ENCODE measurements at regions not wholly inside any gene's neighbourhood (a gene's known extent, or its start where the extent isn't known, plus 50 kb on each side); places are given as distances from the start of the nearest gene placed in this dataset.
"Not testable (repeated sequence)": the region's sequence is repeated elsewhere in the genome, so short reads cannot be mapped to it uniquely, and the experiment has no call there.

DNA sequence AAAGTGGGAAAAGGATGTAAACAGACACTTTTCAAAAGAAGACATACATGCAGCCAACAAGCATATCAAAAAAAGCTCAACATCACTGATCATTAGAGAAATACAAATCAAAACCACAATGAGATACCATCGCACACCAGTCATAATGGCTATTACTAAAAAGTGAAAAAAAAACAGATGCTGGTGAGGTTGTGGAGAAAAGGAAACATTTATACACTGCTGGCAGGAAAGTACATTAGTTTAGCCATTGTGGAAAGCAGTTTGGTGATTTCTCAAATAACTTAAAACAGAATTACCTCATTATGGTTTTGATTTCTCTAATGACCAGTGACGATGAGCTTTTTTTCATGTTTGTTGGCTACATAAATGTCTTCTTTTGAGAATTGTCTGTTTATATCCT, 315.9 kb downstream of the SUCLA2 start:
- DNase-seq: not testable (repeated sequence)

DNA sequence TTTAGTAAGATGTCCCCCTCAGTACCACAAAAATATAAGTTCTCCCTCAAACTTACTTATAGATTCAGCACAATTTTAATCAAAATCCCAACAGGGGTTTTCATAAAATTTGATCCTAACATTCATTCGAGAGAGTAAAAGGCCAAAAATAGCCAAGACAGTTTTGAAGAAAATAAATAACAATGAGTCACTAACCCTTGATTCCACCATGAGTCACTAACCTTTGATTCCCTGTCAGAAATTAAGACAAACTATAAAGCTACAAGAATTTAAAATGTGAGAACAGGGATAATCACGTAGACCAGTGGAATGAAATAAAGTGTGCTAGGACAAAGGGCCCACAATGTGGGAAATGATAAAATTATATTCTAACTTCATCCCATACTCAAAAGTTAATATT, 320.3 kb downstream of the SUCLA2 start:
- DNase-seq: no peak

DNA sequence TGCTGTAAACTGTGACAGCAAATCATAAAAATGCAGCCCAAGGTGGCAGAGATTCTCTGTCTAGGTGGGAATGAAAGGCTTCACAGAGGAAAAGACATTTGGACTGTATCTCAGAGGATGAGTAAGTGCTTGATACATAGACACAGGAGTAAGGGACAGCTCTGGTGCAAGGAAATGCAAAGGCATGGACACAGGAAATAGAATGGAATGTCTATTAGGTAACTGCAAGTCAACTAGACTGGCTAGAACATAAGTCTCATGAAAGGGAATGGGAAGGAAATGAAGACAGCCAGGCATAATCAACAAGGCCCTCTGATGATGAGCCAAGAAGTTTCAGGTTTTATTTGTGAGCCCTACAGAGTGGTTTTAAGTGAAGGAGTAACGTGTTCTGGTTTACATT, 321.7 kb downstream of the SUCLA2 start:
- DNase-seq: no peak

DNA sequence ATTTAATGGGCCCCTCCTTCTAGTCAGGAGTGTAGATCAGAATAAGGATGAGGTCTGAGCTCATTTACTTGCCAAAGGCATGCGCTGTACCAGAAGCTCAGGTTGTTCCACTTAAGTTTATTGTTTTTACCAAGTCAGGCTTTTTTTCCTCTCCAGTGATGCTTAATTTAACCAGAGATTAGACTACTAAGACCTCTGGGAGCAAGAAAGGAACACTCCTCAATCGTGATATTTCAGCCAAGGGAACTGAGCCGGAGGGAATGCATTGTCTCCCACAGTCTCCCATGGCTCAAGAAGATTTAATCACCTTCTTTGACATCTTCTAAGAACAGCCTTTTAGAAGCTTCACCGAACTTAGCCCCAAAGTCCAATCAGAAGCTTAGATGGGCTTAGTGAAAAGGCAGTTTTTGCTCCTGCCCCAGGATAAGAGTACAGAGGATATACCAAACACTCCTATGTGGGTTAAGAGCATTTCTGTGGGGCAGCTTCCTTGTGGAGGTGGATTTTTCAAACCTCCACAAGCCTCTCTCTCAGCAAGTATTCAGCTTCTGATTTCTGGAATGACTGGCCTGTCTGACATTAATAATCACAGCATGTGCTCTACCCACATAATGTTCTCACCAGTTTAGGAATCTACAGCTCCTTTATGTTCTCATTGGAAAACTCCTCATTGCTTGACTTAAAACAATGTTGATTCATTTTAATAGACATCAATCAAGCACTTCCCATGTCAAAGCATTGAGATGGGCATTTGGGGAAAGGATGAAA, 322.7 kb downstream of the SUCLA2 start:
- no peak for DNase-seq

DNA sequence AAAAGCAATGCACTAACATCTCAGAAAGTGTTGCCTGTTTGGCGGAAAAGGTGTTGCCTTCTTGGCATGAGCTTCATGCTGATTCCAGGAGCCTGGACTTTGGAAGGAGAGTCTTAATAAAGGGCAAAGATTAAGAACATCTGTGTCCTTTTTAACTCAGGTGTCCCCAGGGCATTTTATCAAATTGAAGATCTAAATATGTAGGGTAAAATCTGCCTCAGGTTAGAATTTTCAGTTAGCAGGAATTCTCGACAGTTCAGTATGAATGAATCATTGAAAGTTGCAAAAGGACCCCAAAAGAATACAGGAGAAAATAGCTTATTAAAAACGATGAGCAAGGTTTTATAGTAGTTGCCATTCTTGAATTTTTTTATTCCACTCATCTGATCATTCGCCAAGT, 325.2 kb downstream of the SUCLA2 start:
- no peak for DNase-seq

DNA sequence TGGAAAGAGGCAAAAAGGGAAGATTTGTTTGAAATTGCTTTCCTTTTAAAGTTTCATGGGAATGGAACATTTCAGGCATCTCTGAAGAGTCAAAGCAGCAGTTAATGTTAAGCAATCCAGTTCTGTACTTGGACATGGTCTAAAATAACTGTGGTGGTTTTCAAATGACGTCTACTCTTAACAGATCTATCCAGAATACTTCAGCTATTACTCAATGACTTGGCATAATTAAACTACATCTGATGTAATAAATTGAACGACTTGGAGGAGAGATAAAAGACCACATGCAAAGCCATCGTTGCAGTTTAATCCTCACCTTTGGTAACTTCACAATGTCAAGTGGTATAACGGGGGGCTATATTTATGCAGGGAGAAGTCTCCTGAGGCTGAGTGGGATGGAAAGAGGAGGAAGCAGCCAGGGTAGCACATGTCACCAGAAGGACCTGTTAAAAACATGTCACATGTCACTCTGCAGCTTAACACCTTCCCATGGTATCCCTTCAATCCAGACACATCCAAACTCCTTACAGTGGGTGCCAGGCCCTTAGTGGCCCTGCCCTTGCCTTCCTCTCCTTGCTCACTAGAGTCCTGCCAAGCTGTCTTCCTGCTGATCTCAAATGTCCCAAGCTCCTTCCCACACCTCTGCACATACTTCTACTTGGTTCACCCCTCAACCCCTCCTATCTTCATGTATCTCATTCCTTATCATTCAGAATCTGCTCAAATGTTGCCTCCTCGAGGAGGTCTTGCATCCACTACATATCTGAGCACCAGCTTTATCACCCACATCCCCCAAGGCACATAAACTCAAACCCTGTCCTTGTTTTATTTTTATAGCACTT, 327.8 kb downstream of the SUCLA2 start:
- no peak for DNase-seq

DNA sequence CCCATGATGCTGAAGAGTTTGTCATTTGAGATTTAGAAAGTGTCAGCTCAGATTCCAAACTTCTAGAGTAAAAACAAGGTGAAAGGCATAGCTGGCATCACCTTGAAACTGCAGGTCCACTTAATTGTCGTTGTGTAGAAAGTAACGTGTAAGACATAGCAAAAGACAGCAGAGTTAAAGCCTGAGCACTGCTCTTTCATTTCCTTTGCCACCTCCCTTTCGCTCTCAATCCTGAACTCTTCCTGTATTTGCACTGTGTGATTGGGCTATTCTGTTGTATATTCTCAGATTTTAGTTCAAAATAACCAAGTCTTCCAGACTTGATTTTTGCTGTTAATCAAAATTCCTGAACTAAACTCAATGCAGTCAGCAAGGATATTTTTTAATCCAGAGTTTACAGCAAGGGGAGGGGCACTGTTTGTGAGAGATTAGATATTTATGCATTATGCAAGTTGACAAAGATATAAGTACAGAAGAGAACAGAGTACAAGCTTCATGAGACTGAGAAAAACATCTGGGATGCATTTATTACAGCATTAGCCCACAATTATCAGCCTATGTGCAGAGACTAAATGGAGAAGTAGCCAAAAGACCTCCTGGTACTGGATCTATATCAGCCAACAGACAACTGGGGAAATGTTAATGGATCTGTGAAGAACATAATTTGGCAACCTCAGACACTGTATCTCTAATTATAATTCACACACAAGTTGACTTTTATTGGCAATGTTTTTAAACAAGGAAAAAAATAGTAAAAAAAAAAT, 328.6 kb downstream of the SUCLA2 start:
- no peak for DNase-seq

DNA sequence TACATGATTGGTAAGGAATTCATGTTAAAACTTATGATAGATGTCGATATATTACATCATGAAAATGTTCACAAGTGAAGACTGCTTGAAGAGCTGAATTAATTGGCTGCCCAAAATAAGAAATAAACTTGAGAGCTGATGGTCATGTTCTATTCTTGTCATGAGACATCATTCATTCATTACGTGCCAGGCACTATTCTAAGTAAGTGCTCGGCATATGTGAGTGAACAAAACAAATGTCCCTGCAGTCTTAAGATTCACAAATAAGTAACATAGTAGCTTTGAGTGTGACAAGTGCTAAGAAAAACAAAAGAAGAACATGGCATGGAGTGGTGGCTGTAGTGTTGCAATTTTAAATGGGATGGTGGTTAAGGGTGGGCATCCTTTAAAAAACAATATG, 329.3 kb downstream of the SUCLA2 start:
- DNase-seq: no peak

DNA sequence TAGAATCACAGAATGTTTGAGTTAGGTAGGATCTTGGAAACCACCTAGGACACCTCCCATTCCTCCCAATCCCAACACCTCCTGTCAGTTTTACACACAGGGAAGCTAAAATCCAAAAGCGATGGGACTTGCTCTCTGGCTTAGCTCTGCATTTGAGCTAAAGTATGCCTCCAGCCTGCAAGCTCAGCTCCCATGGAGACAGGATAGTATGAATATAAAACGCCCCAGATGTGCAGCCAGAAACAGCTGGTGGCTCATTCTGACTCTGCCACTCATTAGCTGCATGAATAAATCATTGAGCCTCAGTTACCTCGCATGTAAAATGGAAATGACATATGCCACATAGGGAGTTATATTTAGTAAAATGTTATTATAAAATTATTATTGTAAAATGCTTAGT, 336.0 kb downstream of the SUCLA2 start:
- no peak for DNase-seq

DNA sequence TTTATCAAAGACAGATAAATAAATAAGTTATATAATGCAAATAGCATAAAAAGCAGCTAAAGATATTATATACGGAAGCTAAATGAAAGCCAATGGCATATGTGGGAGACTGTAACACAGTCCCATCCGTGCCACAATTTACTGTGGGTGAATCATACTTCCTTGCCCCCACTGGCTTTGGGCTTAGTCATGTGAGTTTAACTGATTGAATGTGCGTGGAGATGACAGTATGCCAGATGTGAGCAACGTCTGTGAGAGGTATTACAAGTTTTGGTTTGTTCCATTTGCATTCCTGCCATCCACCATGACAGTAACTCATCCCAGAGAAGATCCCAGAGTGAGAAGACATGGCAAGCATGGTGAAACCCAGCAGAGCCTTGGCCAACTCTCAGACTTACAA, 340.0 kb downstream of the SUCLA2 start:
- DNase-seq: no peak

DNA sequence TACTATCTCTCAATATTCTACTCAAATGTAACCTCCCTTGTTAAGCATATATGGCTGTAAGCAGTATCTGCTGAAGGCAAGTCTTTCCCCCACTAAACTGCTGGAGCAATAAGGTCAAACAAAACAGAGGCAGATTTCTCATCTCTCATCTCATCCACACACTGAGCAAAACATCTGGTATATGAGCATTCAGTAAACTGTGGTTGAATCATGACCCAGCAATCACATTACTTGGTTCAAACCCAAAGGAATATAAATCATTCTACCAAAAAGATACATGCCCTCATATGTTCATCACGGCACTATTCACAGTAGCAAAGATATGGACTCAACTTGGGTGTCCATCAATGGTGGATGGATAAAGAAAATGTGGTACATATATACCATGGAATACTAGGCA, 344.4 kb downstream of the SUCLA2 start:
- no peak for DNase-seq

DNA sequence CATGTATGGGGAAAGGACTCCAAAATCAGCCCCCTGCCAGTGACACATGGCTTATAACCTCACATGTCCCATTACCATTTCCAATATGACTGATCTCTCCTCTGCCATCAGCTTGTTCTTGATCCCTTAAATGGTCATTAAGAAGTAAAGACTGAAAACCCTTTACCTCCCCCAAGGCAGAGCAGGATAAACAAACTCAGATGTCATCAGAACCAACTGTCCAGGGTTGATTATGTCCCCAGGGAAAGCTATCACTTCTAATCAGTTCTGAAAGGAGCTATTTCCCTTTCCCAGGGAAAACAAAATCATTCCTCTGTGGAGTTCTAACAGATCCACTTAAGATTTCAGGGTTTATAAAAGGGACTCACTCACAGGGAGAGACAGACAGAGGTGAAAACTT, 350.9 kb downstream of the SUCLA2 start:
- DNase-seq: no peak

DNA sequence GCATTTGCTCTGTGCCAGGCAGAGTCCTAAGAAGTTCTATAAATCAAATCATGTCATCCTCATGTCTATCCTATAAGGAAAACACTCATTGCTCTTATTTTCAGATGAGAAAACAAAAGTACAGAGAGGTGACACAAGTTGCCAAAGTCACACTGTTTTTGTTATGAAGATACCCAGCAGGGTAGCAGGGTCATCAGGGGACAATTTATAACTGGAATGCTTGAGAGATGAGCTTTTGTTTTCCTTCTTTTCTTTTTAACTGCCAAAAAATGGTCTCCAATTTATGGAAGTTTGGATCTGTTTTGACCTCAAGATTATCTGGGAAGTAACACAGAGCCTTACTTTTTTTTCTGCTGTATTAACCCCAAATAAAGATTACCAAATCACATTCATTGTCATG, 354.1 kb downstream of the SUCLA2 start:
- DNase-seq: no peak

DNA sequence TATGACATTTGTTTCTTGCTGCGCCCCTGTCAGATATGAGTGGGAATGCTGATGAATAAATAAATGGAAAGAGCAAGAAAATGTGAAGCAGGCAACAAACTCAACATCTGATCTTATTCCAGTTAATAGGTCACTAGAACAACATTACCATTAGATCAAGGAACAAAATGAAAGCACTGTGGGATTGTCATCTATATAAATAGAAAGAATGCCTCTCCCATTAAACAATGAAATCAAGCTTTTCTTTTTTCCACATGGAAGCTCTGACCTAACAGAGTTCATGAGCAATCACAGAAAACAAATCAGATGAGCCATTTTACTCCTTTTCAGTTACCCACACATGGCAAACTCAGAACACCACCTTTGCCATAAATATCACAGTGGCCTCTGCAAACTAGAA, 354.8 kb downstream of the SUCLA2 start:
- no peak for DNase-seq

DNA sequence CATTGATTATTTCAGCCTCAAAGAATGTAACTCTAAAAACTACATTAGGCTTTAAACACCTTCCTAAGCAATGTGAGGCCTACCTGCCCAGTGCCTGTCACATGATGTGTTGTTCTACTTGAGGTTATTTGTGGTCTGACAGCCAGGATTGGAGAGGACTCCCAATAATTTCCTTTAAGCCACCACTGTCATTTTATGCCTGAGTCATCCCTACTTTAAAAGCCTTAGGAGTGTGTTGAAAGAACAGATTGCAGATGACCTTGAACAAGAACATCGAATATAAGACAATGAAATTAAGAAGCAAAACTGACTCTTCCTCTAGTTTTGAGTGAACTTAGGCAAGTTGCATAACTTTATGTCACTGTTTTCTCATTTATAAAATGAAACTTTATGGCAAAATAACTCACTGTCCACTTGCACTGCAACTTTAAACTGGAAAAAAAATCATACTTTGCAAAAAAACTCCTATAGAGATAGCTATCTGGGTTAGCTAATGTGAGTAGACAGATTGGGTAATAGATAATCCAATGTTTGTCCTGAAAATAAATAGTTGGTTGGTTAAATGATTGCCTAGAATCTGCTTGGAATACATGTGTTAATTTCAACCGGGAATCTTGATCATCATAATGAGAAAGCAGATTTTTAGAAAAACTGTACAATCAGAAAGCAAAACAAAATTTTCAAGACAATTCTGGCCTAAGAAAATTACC, 361.2 kb downstream of the SUCLA2 start:
- DNase-seq: no peak

DNA sequence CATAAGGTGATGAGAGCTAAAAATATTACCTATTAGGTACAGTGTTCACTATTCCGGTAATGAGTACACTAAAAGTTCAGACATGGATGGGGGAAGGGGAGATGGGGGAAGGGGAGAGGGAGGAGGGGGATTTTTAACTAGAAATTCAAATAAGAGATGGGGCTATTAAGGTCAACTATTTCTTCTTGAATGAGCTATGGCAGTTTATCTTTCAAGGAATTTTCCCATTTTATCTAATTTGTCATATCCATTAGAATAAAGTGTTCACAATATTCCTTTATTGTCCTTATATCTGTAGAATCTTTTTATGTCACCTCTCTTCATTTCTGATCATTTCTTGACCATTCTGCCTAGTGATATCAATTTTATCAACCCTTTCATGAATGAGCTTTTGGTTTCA, 362.4 kb downstream of the SUCLA2 start:
- DNase-seq: no peak

DNA sequence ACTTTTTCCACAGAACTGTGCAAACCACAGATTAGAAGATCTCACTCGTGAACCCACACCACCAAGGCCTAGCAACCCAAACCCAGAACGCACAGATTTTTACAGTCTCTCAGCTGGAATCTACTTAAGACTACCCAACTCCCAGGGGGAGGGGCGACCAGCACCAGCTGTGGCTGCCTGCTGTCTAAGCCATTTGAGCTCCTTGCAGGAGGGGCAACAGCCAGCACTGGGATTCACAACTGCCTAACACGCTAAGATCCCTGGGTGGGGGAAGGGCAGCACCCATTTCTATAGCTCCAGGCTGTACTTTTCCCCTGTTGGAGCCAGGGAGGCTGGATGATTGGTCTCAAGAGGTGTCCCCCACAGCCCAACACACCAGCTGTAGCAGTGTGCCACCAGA, 368.8 kb downstream of the SUCLA2 start:
- no peak for DNase-seq

DNA sequence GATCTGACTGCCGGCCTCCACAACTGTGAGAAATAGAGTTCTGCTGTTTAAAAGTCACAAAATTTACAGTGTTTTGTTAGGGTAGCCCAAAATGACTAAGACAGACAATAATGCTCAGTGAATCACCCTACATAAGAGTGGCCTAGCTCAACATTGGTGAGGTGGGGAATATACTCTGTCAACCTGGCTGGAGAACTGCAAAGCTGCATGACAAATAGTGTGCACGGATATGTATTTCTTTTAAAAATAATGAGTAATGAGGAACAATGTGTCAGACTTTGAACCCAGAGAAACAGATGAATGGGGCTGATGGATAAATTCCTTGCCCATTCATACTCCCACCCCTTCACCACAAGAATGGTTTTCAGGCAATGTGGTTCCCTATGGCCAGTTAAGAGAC, 372.4 kb downstream of the SUCLA2 start:
- DNase-seq: no peak

DNA sequence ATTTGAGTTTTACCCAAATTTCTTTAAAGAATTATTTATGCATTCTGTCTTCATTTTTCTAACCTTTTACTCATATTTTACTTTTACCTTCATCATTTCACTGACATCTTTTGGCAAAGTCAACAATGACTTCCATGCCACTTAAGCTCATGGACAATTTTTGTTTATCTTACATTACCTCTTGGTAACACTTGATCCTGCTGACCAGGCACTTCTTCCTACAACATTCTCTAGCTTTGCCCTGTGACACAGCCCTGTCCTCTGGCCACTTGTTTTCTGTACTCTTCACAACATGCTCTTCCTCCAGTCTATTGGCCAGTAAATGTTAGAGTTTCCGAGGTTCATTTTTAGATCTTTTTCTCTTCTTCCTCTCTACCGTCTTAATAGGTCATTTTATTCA, 377.2 kb downstream of the SUCLA2 start:
- DNase-seq: no peak

DNA sequence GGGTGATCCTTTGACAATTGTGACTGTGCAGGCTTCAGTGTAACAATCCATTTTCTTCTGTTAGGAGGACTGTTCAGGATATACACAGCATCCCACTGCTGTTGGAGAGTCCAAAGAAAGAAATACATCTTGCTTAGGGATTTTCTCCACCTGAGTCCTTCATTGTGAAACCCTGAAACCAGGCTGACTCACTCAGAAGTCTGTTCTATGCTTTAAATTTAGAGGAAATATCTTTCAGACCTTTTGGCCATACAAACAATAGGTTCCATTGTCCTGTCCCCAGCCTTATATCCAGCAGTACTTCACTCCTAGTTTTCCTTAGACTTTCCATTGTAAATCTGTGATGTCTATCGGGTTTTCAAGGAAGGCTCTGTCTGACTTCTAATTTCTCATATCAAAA, 379.1 kb downstream of the SUCLA2 start:
- DNase-seq: no peak

DNA sequence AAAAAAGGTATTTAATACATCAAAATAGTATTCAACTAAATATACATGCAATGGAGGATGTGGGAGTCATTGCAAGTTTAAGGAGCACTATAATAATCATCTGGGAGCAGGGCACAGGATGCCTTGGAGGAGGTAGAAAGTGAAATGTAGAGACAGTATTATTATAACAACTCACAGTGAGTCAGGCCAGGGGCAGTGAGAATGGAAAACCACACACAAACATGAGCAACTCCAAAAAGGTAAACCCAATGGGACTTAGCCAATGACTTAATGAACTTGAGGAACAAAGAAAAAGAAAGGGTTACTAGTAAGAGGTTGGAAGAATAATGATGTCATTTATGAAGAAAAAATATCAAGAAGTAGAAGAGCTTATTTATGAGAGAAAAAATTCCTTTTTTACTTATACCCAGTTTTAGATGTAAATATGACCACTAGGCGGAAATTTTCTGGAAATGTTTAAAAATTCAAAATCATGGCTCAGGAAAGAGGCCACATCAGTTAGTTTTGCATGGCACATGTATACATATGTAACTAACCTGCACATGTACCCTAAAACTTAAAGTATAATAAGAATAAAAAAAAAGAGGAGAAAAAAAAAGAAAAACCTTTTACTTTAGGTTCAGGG, 389.3 kb downstream of the SUCLA2 start:
- DNase-seq: no peak

DNA sequence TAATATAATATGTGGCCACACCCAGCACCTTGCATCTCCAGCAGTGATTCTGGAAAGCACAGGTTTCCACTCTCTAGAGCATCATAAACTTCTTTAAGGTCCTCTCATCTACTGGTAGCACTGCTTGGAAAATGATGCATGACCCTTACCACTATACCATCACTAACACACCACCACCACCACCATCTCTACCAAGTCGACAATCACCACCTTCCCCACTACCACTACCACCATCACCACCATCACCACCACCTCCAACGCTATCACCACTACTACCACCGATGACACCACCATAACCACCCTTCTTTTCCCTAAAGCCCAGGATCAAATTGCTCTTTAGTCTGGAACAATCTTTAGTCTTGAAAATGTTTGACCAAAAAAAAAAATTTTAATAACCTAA, 390.4 kb downstream of the SUCLA2 start:
- DNase-seq: no peak

DNA sequence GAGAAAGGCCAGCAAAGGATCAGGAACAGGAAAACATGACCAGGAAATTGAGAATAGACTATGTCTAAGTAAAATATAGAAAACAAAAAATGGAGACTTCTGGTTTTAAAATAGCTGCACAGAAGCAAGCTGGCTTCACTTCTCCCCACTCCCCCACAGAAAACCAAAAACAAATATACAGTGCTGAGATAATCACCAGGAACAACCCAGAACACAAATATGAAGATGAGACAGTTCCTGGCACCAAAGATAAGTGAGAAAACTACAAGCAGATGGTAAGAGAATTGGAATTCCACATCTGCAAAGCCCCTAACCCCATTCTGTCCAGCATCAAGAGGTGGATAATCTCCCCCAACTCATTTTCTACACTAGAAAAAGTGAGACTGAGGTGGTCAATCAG, 397.7 kb downstream of the SUCLA2 start:
- no peak for DNase-seq

Measured in amniotic stem cell (primary cell).